ENCODE measurements at regions not wholly inside any gene's neighbourhood (a gene's known extent, or its start where the extent isn't known, plus 50 kb on each side); places are given as distances from the start of the nearest gene placed in this dataset.
"Not testable (repeated sequence)": the region's sequence is repeated elsewhere in the genome, so short reads cannot be mapped to it uniquely, and the experiment has no call there.

GRCh38 chr2:163132850-163133249, 294.3 kb upstream of the KCNH7 start:
- WGBS, 2 donors: 5 to 28% methylated on average over 3 of the region's 3 CpGs

GRCh38 chr2:163132207-163132606, 293.6 kb upstream of the KCNH7 start:
- DNase-seq; intact Hi-C loops (cut with DNase I); H3K4me1 ChIP-seq (ENCODE audit: control insufficient read depth in 1 of 2, insufficient read depth in 2 of 2, low read length in 2 of 2); H3K4me3 ChIP-seq (ENCODE audit: low read length in 2 of 2); H3K36me3 ChIP-seq (ENCODE audit: control insufficient read depth in 1 of 2, insufficient read depth in 2 of 2, low read length in 1 of 2); H3K27me3 ChIP-seq (ENCODE audit: control insufficient read depth in 1 of 2, insufficient read depth in 2 of 2, low read length in 1 of 2); ATAC-seq (ENCODE audit: low FRiP score); H3K27ac ChIP-seq (ENCODE audit: low read depth in 1 of 2, low read length in 2 of 2); H3K9me3 ChIP-seq (ENCODE audit: control insufficient read depth, low read length): not testable (repeated sequence)
- WGBS, 2 donors: 86 to 89% methylated on average over 2 of the region's 2 CpGs

More at GRCh38 chr2:163132850-163133249, 294.3 kb upstream of the KCNH7 start:
- Histone ChIP-seq H3K27ac (ENCODE audit: low read depth in 1 of 2, low read length in 2 of 2) (no peak overlapping the region), H3K27me3 (ENCODE audit: control insufficient read depth in 1 of 2, insufficient read depth in 2 of 2, low read length in 1 of 2) (no peaks in the 10 kb centered on the region), H3K4me1 (ENCODE audit: control insufficient read depth in 1 of 2, insufficient read depth in 2 of 2, low read length in 2 of 2) (no peaks in the 10 kb centered on the region), H3K36me3 (ENCODE audit: control insufficient read depth in 1 of 2, insufficient read depth in 2 of 2, low read length in 1 of 2) (no peaks in the 10 kb centered on the region), H3K4me3 (ENCODE audit: low read length in 2 of 2) (no peak overlapping the region), H3K9me3 (ENCODE audit: control insufficient read depth, low read length) (no peaks in the 10 kb centered on the region)
- ATAC-seq (ENCODE audit: low FRiP score) (no peak), DNase-seq (no peak)
- intact Hi-C loops (cut with DNase I): no loop called here

- no peaks in the 10 kb centered on the region for H3K4me1 ChIP-seq (ENCODE audit: control insufficient read depth in 1 of 2, insufficient read depth in 2 of 2, low read length in 2 of 2)
- H3K9me3 ChIP-seq (ENCODE audit: control insufficient read depth, low read length): peaks cover 1% of the 10 kb centered on the region
- intact Hi-C loops (cut with DNase I): no loop called here
- H3K36me3 ChIP-seq (ENCODE audit: control insufficient read depth in 1 of 2, insufficient read depth in 2 of 2, low read length in 1 of 2): no peaks in the 10 kb centered on the region
- DNase-seq (no peak), ATAC-seq (ENCODE audit: low FRiP score) (no peak)
- H3K4me3 ChIP-seq (ENCODE audit: low read length in 2 of 2): no peak overlapping the region
- H3K27me3 ChIP-seq (ENCODE audit: control insufficient read depth in 1 of 2, insufficient read depth in 2 of 2, low read length in 1 of 2): peaks cover 0 to 1% of the 10 kb centered on the region in 2 donors
- H3K27ac ChIP-seq (ENCODE audit: low read depth in 1 of 2, low read length in 2 of 2): no peak overlapping the region
- 63 to 76% methylated on average over 1 of the region's 1 CpG for WGBS, 2 donors
Measured at GRCh38 chr2:163123526-163123925, 285.0 kb upstream of the KCNH7 start.

GRCh38 chr2:163122257-163122656, 283.7 kb upstream of the KCNH7 start:
- intact Hi-C loops (cut with DNase I): no loop called here
- Histone ChIP-seq H3K9me3 (ENCODE audit: control insufficient read depth, low read length) (peaks cover 1% of the 10 kb centered on the region), H3K36me3 (ENCODE audit: control insufficient read depth in 1 of 2, insufficient read depth in 2 of 2, low read length in 1 of 2) (no peaks in the 10 kb centered on the region), H3K27ac (ENCODE audit: low read depth in 1 of 2, low read length in 2 of 2) (no peak overlapping the region), H3K4me1 (ENCODE audit: control insufficient read depth in 1 of 2, insufficient read depth in 2 of 2, low read length in 2 of 2) (no peaks in the 10 kb centered on the region), H3K27me3 (ENCODE audit: control insufficient read depth in 1 of 2, insufficient read depth in 2 of 2, low read length in 1 of 2) (peaks cover 0 to 1% of the 10 kb centered on the region in 2 donors), H3K4me3 (ENCODE audit: low read length in 2 of 2) (no peak overlapping the region)
- no peak for ATAC-seq (ENCODE audit: low FRiP score)
- no peak for DNase-seq

GRCh38 chr2:163121483-163121882, 282.9 kb upstream of the KCNH7 start:
- Histone ChIP-seq H3K27ac (ENCODE audit: low read depth in 1 of 2, low read length in 2 of 2) (no peak overlapping the region), H3K27me3 (ENCODE audit: control insufficient read depth in 1 of 2, insufficient read depth in 2 of 2, low read length in 1 of 2) (peaks cover 0 to 1% of the 10 kb centered on the region in 2 donors), H3K36me3 (ENCODE audit: control insufficient read depth in 1 of 2, insufficient read depth in 2 of 2, low read length in 1 of 2) (no peaks in the 10 kb centered on the region), H3K4me3 (ENCODE audit: low read length in 2 of 2) (no peak overlapping the region), H3K9me3 (ENCODE audit: control insufficient read depth, low read length) (peaks cover 1% of the 10 kb centered on the region), H3K4me1 (ENCODE audit: control insufficient read depth in 1 of 2, insufficient read depth in 2 of 2, low read length in 2 of 2) (no peaks in the 10 kb centered on the region)
- intact Hi-C loops (cut with DNase I): no loop called here
- no peak for DNase-seq
- no peak for ATAC-seq (ENCODE audit: low FRiP score)
- 41 to 50% methylated on average over 5 of the region's 5 CpGs for WGBS, 2 donors

- no peak overlapping the region for H3K4me3 ChIP-seq (ENCODE audit: low read length in 2 of 2)
- whole genome bisulfite sequencing, 2 donors: 44 to 61% methylated on average over 7 of the region's 7 CpGs
- intact Hi-C loops (cut with DNase I): no loop called here
- no peak overlapping the region for H3K27ac ChIP-seq (ENCODE audit: low read depth in 1 of 2, low read length in 2 of 2)
- DNase-seq: no peak
- H3K36me3 ChIP-seq (ENCODE audit: control insufficient read depth in 1 of 2, insufficient read depth in 2 of 2, low read length in 1 of 2): no peaks in the 10 kb centered on the region
- no peaks in the 10 kb centered on the region for H3K4me1 ChIP-seq (ENCODE audit: control insufficient read depth in 1 of 2, insufficient read depth in 2 of 2, low read length in 2 of 2)
- ATAC-seq (ENCODE audit: low FRiP score): no peak
- H3K27me3 ChIP-seq (ENCODE audit: control insufficient read depth in 1 of 2, insufficient read depth in 2 of 2, low read length in 1 of 2): peaks cover 0 to 1% of the 10 kb centered on the region in 2 donors
- H3K9me3 ChIP-seq (ENCODE audit: control insufficient read depth, low read length): peaks cover 1% of the 10 kb centered on the region
Measured at GRCh38 chr2:163119966-163120365, 281.4 kb upstream of the KCNH7 start.

- Histone ChIP-seq H3K9me3 (ENCODE audit: control insufficient read depth, low read length) (no peaks in the 10 kb centered on the region), H3K4me1 (ENCODE audit: control insufficient read depth in 1 of 2, insufficient read depth in 2 of 2, low read length in 2 of 2) (no peaks in the 10 kb centered on the region), H3K4me3 (ENCODE audit: low read length in 2 of 2) (no peak overlapping the region), H3K27ac (ENCODE audit: low read depth in 1 of 2, low read length in 2 of 2) (no peak overlapping the region), H3K36me3 (ENCODE audit: control insufficient read depth in 1 of 2, insufficient read depth in 2 of 2, low read length in 1 of 2) (no peaks in the 10 kb centered on the region), H3K27me3 (ENCODE audit: control insufficient read depth in 1 of 2, insufficient read depth in 2 of 2, low read length in 1 of 2) (no peaks in the 10 kb centered on the region)
- ATAC-seq (ENCODE audit: low FRiP score) (no peak), DNase-seq (no peak)
- 81 to 88% methylated on average over 1 of the region's 1 CpG for WGBS, 2 donors
- intact Hi-C loops (cut with DNase I): no loop called here
Measured at GRCh38 chr2:163086940-163087339, 248.4 kb upstream of the KCNH7 start.

GRCh38 chr2:163085366-163086024, 246.9 kb upstream of the KCNH7 start:
- WGBS, 2 donors: 69 to 71% methylated on average over 12 of the region's 12 CpGs
- intact Hi-C loops (cut with DNase I); H3K27ac ChIP-seq (ENCODE audit: low read depth in 1 of 2, low read length in 2 of 2); H3K27me3 ChIP-seq (ENCODE audit: control insufficient read depth in 1 of 2, insufficient read depth in 2 of 2, low read length in 1 of 2); ATAC-seq (ENCODE audit: low FRiP score); H3K4me1 ChIP-seq (ENCODE audit: control insufficient read depth in 1 of 2, insufficient read depth in 2 of 2, low read length in 2 of 2); H3K36me3 ChIP-seq (ENCODE audit: control insufficient read depth in 1 of 2, insufficient read depth in 2 of 2, low read length in 1 of 2); H3K4me3 ChIP-seq (ENCODE audit: low read length in 2 of 2); DNase-seq; H3K9me3 ChIP-seq (ENCODE audit: control insufficient read depth, low read length): not testable (repeated sequence)

GRCh38 chr2:163081754-163082153, 243.2 kb upstream of the KCNH7 start:
- Histone ChIP-seq H3K36me3 (ENCODE audit: control insufficient read depth in 1 of 2, insufficient read depth in 2 of 2, low read length in 1 of 2) (no peaks in the 10 kb centered on the region), H3K4me1 (ENCODE audit: control insufficient read depth in 1 of 2, insufficient read depth in 2 of 2, low read length in 2 of 2) (no peaks in the 10 kb centered on the region), H3K27me3 (ENCODE audit: control insufficient read depth in 1 of 2, insufficient read depth in 2 of 2, low read length in 1 of 2) (no peaks in the 10 kb centered on the region), H3K9me3 (ENCODE audit: control insufficient read depth, low read length) (no peaks in the 10 kb centered on the region), H3K27ac (ENCODE audit: low read depth in 1 of 2, low read length in 2 of 2) (no peak overlapping the region), H3K4me3 (ENCODE audit: low read length in 2 of 2) (no peak overlapping the region)
- no peak for DNase-seq
- no peak for ATAC-seq (ENCODE audit: low FRiP score)
- intact Hi-C loops (cut with DNase I): no loop called here

All from aorta (tissue), 5 donors.